Glutamatergic neuron (in vitro differentiated cells): ENCODE measurements at regions not wholly inside any gene's neighbourhood (a gene's known extent, or its start where the extent isn't known, plus 50 kb on each side); places are given as distances from the start of the nearest gene placed in this dataset.
A peak's percentile ranks its signal among the peaks of the same experiment; 100 is the strongest.

Source experiments
- DNase-seq: peaks from one replicate; pipeline ENCODE4 v3.0.0; 2022
- H3K27ac Mint-ChIP-seq: one replicate; pipeline ENCODE4 v1.8.0; 2020; ENCODE audit warnings: mild to moderate bottlenecking, mixed read lengths, inconsistent platforms; ENCODE audit not compliant: unreplicated experiment
- H3K27me3 Mint-ChIP-seq: one replicate; pipeline ENCODE4 v1.8.0; 2020; ENCODE audit warnings: mild to moderate bottlenecking, moderate library complexity, mixed read lengths, inconsistent platforms; ENCODE audit not compliant: unreplicated experiment
- H3K36me3 Mint-ChIP-seq: one replicate; pipeline ENCODE4 v1.8.0; 2020; ENCODE audit warnings: mild to moderate bottlenecking, mixed read lengths, inconsistent platforms; ENCODE audit not compliant: unreplicated experiment
- H3K4me1 Mint-ChIP-seq: one replicate; pipeline ENCODE4 v1.8.0; 2020; ENCODE audit warnings: mild to moderate bottlenecking, low read depth, mixed read lengths, inconsistent platforms; ENCODE audit not compliant: unreplicated experiment
- H3K4me3 Mint-ChIP-seq: one replicate; pipeline ENCODE4 v1.8.0; 2020; ENCODE audit warnings: mild to moderate bottlenecking, mixed read lengths, inconsistent platforms; ENCODE audit not compliant: unreplicated experiment
- H3K9me3 Mint-ChIP-seq: one replicate; pipeline ENCODE4 v1.8.0; 2020; ENCODE audit warnings: mild to moderate bottlenecking, moderate library complexity, mixed read lengths, inconsistent platforms; ENCODE audit not compliant: unreplicated experiment
- TF ChIP-seq, protein P1 (sequence below): fragments of 200-600 bp; sonication (generic); IDR thresholded peaks from one replicate; pipeline ENCODE4 v1.5.0; 2021; ENCODE audit not compliant: partially characterized antibody, unreplicated experiment

GRCh38 chr5:117054141-117054540 is 479.5 kb upstream of the SEMA6A start:
- Mint-ChIP-seq H3K27me3 (no peaks in the 10 kb centered on the region), H3K36me3 (no peaks in the 10 kb centered on the region), H3K4me1 (peaks cover 29% of the 10 kb centered on the region), H3K9me3 (peaks cover 9% of the 10 kb centered on the region), H3K4me3 (no peak overlapping the region), H3K27ac (peak overlapping the region; percentile 91)
- DNase-seq: no peak
- TF ChIP-seq, protein P1, sequence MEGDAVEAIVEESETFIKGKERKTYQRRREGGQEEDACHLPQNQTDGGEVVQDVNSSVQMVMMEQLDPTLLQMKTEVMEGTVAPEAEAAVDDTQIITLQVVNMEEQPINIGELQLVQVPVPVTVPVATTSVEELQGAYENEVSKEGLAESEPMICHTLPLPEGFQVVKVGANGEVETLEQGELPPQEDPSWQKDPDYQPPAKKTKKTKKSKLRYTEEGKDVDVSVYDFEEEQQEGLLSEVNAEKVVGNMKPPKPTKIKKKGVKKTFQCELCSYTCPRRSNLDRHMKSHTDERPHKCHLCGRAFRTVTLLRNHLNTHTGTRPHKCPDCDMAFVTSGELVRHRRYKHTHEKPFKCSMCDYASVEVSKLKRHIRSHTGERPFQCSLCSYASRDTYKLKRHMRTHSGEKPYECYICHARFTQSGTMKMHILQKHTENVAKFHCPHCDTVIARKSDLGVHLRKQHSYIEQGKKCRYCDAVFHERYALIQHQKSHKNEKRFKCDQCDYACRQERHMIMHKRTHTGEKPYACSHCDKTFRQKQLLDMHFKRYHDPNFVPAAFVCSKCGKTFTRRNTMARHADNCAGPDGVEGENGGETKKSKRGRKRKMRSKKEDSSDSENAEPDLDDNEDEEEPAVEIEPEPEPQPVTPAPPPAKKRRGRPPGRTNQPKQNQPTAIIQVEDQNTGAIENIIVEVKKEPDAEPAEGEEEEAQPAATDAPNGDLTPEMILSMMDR: no peak

GRCh38 chr5:117041926-117042595 is 467.4 kb upstream of the SEMA6A start:
- DNase-seq: no peak
- Mint-ChIP-seq H3K27me3 (peaks cover 2% of the 10 kb centered on the region), H3K27ac (no peak overlapping the region), H3K4me3 (no peak overlapping the region), H3K9me3 (no peaks in the 10 kb centered on the region), H3K4me1 (peaks cover 1% of the 10 kb centered on the region), H3K36me3 (no peaks in the 10 kb centered on the region)
- TF ChIP-seq, protein P1: no peak

GRCh38 chr5:117039035-117039434 is 464.4 kb upstream of the SEMA6A start:
- Mint-ChIP-seq H3K36me3 (no peaks in the 10 kb centered on the region), H3K27me3 (no peaks in the 10 kb centered on the region), H3K4me3 (no peak overlapping the region), H3K27ac (no peak overlapping the region), H3K9me3 (no peaks in the 10 kb centered on the region), H3K4me1 (no peaks in the 10 kb centered on the region)
- TF ChIP-seq, protein P1: no peak
- DNase-seq: no peak

DNA sequence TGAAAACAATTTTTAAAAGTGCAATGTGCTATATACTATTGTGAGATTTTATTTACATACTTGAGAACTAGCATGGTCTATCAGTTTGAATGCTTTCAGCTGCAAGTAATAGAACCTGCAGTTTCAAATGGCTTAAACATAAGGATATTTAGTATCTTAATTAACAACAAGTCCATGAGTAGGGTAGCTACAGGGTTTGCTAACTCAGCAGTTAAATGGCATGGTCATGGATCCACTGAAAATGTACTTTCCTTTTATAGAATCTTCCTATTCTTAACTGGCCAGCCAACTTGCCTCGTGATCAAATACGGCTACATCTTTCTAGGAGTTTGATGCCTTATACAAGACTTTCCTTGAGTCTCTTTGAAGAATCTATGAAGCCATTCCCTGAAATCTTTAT is 452.8 kb upstream of the SEMA6A start:
- Mint-ChIP-seq H3K9me3 (no peaks in the 10 kb centered on the region), H3K27me3 (no peaks in the 10 kb centered on the region), H3K27ac (no peak overlapping the region), H3K4me3 (no peak overlapping the region), H3K4me1 (no peaks in the 10 kb centered on the region), H3K36me3 (no peaks in the 10 kb centered on the region)
- TF ChIP-seq, protein P1: no peak
- no peak for DNase-seq

DNA sequence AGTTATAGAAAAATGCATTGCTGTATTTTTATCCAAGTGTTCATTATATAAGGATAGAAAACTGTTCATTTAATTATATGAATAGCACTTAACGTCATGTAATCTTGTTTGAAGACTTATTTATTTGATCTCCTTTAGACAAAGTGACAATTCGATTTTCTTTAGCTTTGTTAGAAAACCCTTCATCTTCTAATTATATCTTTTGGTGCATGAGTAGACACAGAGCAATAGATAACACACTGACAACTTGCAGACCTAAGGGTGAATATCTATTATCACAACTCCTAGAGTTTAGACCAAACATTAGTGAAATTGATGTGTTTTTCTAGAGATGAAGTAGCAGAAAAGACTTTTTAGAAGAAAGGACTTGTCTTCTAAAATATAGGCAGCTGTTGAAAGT is 446.4 kb upstream of the SEMA6A start:
- Mint-ChIP-seq H3K4me1 (no peaks in the 10 kb centered on the region), H3K27me3 (no peaks in the 10 kb centered on the region), H3K27ac (no peak overlapping the region), H3K4me3 (no peak overlapping the region), H3K9me3 (peaks cover 2% of the 10 kb centered on the region), H3K36me3 (no peaks in the 10 kb centered on the region)
- DNase-seq: no peak
- TF ChIP-seq, protein P1: no peak
